ENCODE measurements at regions not wholly inside any gene's neighbourhood (a gene's known extent, or its start where the extent isn't known, plus 50 kb on each side); places are given as distances from the start of the nearest gene placed in this dataset.

- FAIRE-seq: no peak
- BruUV-seq (replicated peaks): no TSS peak
These were observed 909.4 kb upstream of the GYPC start for GRCh38 chr2:125746321-125747164.

DNA sequence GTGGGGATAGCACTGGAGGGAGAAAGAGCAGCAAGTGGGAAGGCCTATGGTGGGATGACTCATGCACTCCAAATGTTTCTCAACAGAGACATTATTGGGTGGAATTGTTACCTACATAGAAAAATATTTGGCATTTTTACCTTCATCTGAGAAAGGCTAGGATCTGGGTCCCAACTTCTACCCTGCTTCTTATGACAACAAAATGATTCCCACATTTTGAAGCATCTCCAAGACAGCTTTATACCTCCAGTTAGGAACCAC, 908.9 kb upstream of the GYPC start:
- Histone ChIP-seq H3K27me3 (replicated peaks in 1 of 2; ENCODE audit: control insufficient read depth in 2 of 2, insufficient read depth in 2 of 2, low read length in 1 of 2) (no peaks in the 10 kb centered on the region), H3K9me3 (replicated peaks; ENCODE audit: control insufficient read depth, insufficient read depth, low read length) (no peaks in the 10 kb centered on the region), H3K27ac (ENCODE audit: control insufficient read depth, insufficient read depth) (no peak overlapping the region), H3K79me2 (ENCODE audit: control insufficient read depth, insufficient read depth, low read length) (no peaks in the 10 kb centered on the region), H3K4me2 (ENCODE audit: control insufficient read depth, insufficient read depth) (no peak overlapping the region), H3K36me3 (ENCODE audit: control insufficient read depth in 2 of 2, insufficient read depth in 2 of 2, low read length in 1 of 2) (no peaks in the 10 kb centered on the region), H3K4me3 (no peak overlapping the region), H4K20me1 (ENCODE audit: control insufficient read depth, insufficient read depth) (no peaks in the 10 kb centered on the region), H3K4me1 (ENCODE audit: control insufficient read depth, insufficient read depth, low read length) (no peaks in the 10 kb centered on the region), H3K9ac (ENCODE audit: control insufficient read depth, insufficient read depth, low read length) (no peak overlapping the region), H2AFZ (ENCODE audit: control insufficient read depth, low read depth, low read length) (no peak overlapping the region)
- FAIRE-seq (no peak), ATAC-seq (no peak), DNase-seq (ENCODE audit: low read depth, low spot score) (no peak)
- in situ Hi-C loops (cut with MboI) (no loop called here), intact Hi-C loops (cut with micrococcal nuclease; ENCODE audit: unreplicated experiment) (no loop called here)
- ChIA-PET RAD21 (ENCODE audit: unreplicated experiment) (no interaction called here), POLR2A (no interaction called here), CTCF (no interaction called here), SMC1A (ENCODE audit: uncharacterized antibody, unreplicated experiment) (no interaction called here)
- BruUV-seq (replicated peaks): no TSS peak
- no peak for TF ChIP-seq NRF1 (conservative IDR thresholded peaks at IDR 0.05; ENCODE audit: low read depth, low read length)
- TF ChIP-seq RAD21 (IDR thresholded peaks at IDR 0.05; ENCODE audit: insufficient read depth, low read depth, low read length): no peak
- TF ChIP-seq, protein P1, sequence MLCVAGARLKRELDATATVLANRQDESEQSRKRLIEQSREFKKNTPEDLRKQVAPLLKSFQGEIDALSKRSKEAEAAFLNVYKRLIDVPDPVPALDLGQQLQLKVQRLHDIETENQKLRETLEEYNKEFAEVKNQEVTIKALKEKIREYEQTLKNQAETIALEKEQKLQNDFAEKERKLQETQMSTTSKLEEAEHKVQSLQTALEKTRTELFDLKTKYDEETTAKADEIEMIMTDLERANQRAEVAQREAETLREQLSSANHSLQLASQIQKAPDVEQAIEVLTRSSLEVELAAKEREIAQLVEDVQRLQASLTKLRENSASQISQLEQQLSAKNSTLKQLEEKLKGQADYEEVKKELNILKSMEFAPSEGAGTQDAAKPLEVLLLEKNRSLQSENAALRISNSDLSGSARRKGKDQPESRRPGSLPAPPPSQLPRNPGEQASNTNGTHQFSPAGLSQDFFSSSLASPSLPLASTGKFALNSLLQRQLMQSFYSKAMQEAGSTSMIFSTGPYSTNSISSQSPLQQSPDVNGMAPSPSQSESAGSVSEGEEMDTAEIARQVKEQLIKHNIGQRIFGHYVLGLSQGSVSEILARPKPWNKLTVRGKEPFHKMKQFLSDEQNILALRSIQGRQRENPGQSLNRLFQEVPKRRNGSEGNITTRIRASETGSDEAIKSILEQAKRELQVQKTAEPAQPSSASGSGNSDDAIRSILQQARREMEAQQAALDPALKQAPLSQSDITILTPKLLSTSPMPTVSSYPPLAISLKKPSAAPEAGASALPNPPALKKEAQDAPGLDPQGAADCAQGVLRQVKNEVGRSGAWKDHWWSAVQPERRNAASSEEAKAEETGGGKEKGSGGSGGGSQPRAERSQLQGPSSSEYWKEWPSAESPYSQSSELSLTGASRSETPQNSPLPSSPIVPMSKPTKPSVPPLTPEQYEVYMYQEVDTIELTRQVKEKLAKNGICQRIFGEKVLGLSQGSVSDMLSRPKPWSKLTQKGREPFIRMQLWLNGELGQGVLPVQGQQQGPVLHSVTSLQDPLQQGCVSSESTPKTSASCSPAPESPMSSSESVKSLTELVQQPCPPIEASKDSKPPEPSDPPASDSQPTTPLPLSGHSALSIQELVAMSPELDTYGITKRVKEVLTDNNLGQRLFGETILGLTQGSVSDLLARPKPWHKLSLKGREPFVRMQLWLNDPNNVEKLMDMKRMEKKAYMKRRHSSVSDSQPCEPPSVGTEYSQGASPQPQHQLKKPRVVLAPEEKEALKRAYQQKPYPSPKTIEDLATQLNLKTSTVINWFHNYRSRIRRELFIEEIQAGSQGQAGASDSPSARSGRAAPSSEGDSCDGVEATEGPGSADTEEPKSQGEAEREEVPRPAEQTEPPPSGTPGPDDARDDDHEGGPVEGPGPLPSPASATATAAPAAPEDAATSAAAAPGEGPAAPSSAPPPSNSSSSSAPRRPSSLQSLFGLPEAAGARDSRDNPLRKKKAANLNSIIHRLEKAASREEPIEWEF (IDR thresholded peaks at IDR 0.05; ENCODE audit: insufficient replicate concordance, low read depth, low read length): no peak
- TF ChIP-seq, protein P2, sequence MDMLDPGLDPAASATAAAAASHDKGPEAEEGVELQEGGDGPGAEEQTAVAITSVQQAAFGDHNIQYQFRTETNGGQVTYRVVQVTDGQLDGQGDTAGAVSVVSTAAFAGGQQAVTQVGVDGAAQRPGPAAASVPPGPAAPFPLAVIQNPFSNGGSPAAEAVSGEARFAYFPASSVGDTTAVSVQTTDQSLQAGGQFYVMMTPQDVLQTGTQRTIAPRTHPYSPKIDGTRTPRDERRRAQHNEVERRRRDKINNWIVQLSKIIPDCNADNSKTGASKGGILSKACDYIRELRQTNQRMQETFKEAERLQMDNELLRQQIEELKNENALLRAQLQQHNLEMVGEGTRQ (IDR thresholded peaks at IDR 0.05; ENCODE audit: borderline replicate concordance, low read depth, low read length): no peak
- TF ChIP-seq PAX5 (IDR thresholded peaks at IDR 0.05; ENCODE audit: borderline replicate concordance, low read depth, low read length): no peak
- TF ChIP-seq TAF1 (IDR thresholded peaks at IDR 0.05; ENCODE audit: borderline replicate concordance, low read depth, low read length): no peak
- no peak for TF ChIP-seq JUNB (IDR thresholded peaks at IDR 0.05)

More at GRCh38 chr2:125746321-125747164, 909.4 kb upstream of the GYPC start:
- TF ChIP-seq RAD51 (IDR thresholded peaks at IDR 0.05): no peak
- no peak for TF ChIP-seq FOXK2 (IDR thresholded peaks at IDR 0.05)
- peak in 1 of 2 experiments; percentile 34; a peak in 1 of 4 replicates for TF ChIP-seq BHLHE40 (IDR thresholded peaks at IDR 0.05; ENCODE audit: borderline replicate concordance in 1 of 2, low read depth in 2 of 2, low read length in 1 of 2)
- Histone ChIP-seq H3K4me1 (ENCODE audit: control insufficient read depth, insufficient read depth, low read length) (no peaks in the 10 kb centered on the region), H2AFZ (ENCODE audit: control insufficient read depth, low read depth, low read length) (no peak overlapping the region), H3K4me3 (no peak overlapping the region), H3K27ac (ENCODE audit: control insufficient read depth, insufficient read depth) (no peak overlapping the region), H3K27me3 (replicated peaks in 1 of 2; ENCODE audit: control insufficient read depth in 2 of 2, insufficient read depth in 2 of 2, low read length in 1 of 2) (no peaks in the 10 kb centered on the region), H3K79me2 (ENCODE audit: control insufficient read depth, insufficient read depth, low read length) (no peaks in the 10 kb centered on the region), H3K9me3 (replicated peaks; ENCODE audit: control insufficient read depth, insufficient read depth, low read length) (no peaks in the 10 kb centered on the region), H3K36me3 (ENCODE audit: control insufficient read depth in 2 of 2, insufficient read depth in 2 of 2, low read length in 1 of 2) (no peaks in the 10 kb centered on the region), H3K9ac (ENCODE audit: control insufficient read depth, insufficient read depth, low read length) (no peak overlapping the region), H4K20me1 (ENCODE audit: control insufficient read depth, insufficient read depth) (no peaks in the 10 kb centered on the region), H3K4me2 (ENCODE audit: control insufficient read depth, insufficient read depth) (no peak overlapping the region)
- SMC1A ChIA-PET (ENCODE audit: uncharacterized antibody, unreplicated experiment): no interaction called here
- ATAC-seq (peak; percentile 55), DNase-seq (ENCODE audit: low read depth, low spot score) (no peak)
- in situ Hi-C loops (cut with MboI): no loop called here
- RAD21 ChIA-PET (ENCODE audit: unreplicated experiment): interaction anchor here (1.0 kb wide), 1 partner anchor 1031 kb away, joined by 3 read pairs; no protein-coding TSS in a partner anchor
- CTCF ChIA-PET: no interaction called here
- 14% methylated on average over 4 of the region's 4 CpGs for WGBS (ENCODE audit: insufficient coverage, insufficient replicate concordance, low lambda C conversion rate, missing lambda C conversion rate)
- POLR2A ChIA-PET: no interaction called here
- intact Hi-C loops (cut with micrococcal nuclease; ENCODE audit: unreplicated experiment): no loop called here

Data from GM12878 (cell line).